ENCODE measurements at regions not wholly inside any gene's neighbourhood (a gene's known extent, or its start where the extent isn't known, plus 50 kb on each side); places are given as distances from the start of the nearest gene placed in this dataset.

GRCh38 chr20:24868396-24868927 lies 80.6 kb upstream of the CST7 start:
- peaks cover 14% of the 10 kb centered on the region for H3K9me3 ChIP-seq
- TF ChIP-seq CTCF (IDR thresholded peaks at IDR 0.05) = no peak
- no peak overlapping the region for H3K4me3 ChIP-seq
- ATAC-seq = no peak
- no peak for DNase-seq
- H3K36me3 ChIP-seq (ENCODE audit: low read depth) = no peaks in the 10 kb centered on the region
- intact Hi-C loops (cut with DNase I, micrococcal nuclease) = no loop called here
- H3K4me1 ChIP-seq (ENCODE audit: low read depth) = no peaks in the 10 kb centered on the region

- H3K36me3 ChIP-seq (ENCODE audit: low read depth) = no peaks in the 10 kb centered on the region
- TF ChIP-seq CTCF (IDR thresholded peaks at IDR 0.05) = no peak
- ATAC-seq (no peak), DNase-seq (no peak)
- H3K4me1 ChIP-seq (ENCODE audit: low read depth) = no peaks in the 10 kb centered on the region
- peaks cover 14% of the 10 kb centered on the region for H3K9me3 ChIP-seq
- intact Hi-C loops (cut with DNase I, micrococcal nuclease) = no loop called here
- H3K4me3 ChIP-seq = no peak overlapping the region
Measured at GRCh38 chr20:24868959-24869358, 80.1 kb upstream of the CST7 start.

GRCh38 chr20:24870057-24870456 lies 79.0 kb upstream of the CST7 start:
- Histone ChIP-seq H3K4me3 (no peak overlapping the region), H3K9me3 (peaks cover 6% of the 10 kb centered on the region), H3K36me3 (ENCODE audit: low read depth) (no peaks in the 10 kb centered on the region), H3K4me1 (ENCODE audit: low read depth) (no peaks in the 10 kb centered on the region)
- no peak for ATAC-seq
- TF ChIP-seq CTCF (IDR thresholded peaks at IDR 0.05) = no peak
- intact Hi-C loops (cut with DNase I, micrococcal nuclease) = no loop called here
- no peak for DNase-seq

- TF ChIP-seq CTCF (IDR thresholded peaks at IDR 0.05) = no peak
- Histone ChIP-seq H3K4me1 (ENCODE audit: low read depth) (no peaks in the 10 kb centered on the region), H3K4me3 (no peak overlapping the region), H3K36me3 (ENCODE audit: low read depth) (no peaks in the 10 kb centered on the region), H3K9me3 (no peaks in the 10 kb centered on the region)
- DNase-seq = no peak
- no peak for ATAC-seq
- intact Hi-C loops (cut with DNase I, micrococcal nuclease) = no loop called here
Measured at GRCh38 chr20:24870881-24871280, 78.2 kb upstream of the CST7 start.

- no peaks in the 10 kb centered on the region for H3K9me3 ChIP-seq
- no peaks in the 10 kb centered on the region for H3K4me1 ChIP-seq (ENCODE audit: low read depth)
- DNase-seq = no peak
- H3K4me3 ChIP-seq = no peak overlapping the region
- no peaks in the 10 kb centered on the region for H3K36me3 ChIP-seq (ENCODE audit: low read depth)
- TF ChIP-seq CTCF (IDR thresholded peaks at IDR 0.05) = no peak
- intact Hi-C loops (cut with DNase I, micrococcal nuclease) = no loop called here
- no peak for ATAC-seq
Measured at GRCh38 chr20:24871480-24872213, 77.4 kb upstream of the CST7 start.

Measured in mucosa of descending colon (tissue), 3 donors.